ENCODE measurements at regions not wholly inside any gene's neighbourhood (a gene's known extent, or its start where the extent isn't known, plus 50 kb on each side); places are given as distances from the start of the nearest gene placed in this dataset.

- Histone ChIP-seq H3K9me3 (ENCODE audit: low read length) (no peaks in the 10 kb centered on the region), H4K20me1 (ENCODE audit: insufficient read depth, low read length) (no peaks in the 10 kb centered on the region), H3K79me2 (ENCODE audit: insufficient read depth, low read depth, low read length) (no peaks in the 10 kb centered on the region), H2AFZ (ENCODE audit: low read length) (no peak overlapping the region), H3K4me1 (ENCODE audit: insufficient read depth, low read length, poor library complexity, severe bottlenecking) (no peaks in the 10 kb centered on the region), H3K4me3 (ENCODE audit: low read depth, low read length, poor library complexity, severe bottlenecking) (no peak overlapping the region), H3K9me2 (ENCODE audit: insufficient read depth, low read length) (no peaks in the 10 kb centered on the region; the same call in 1 of the 2 replicates), H3K36me3 (ENCODE audit: insufficient read depth, low read length) (no peaks in the 10 kb centered on the region), H3K27ac (ENCODE audit: low read depth, low read length, poor library complexity, severe bottlenecking) (no peak overlapping the region), H3K4me2 (ENCODE audit: low read length) (no peak overlapping the region)
- CTCF ChIA-PET (ENCODE audit: unreplicated experiment) = no interaction called here
- POLR2A ChIA-PET = no interaction called here
- no TSS peak for BruUV-seq (replicated peaks)
- TF ChIP-seq EZH2phosphoT487 (IDR thresholded peaks at IDR 0.05; ENCODE audit: borderline replicate concordance, low read depth, low read length) (no peak), CTCF (conservative IDR thresholded peaks at IDR 0.05; ENCODE audit: low read length) (no peak)
- DNase-seq (ENCODE audit: low spot score) = no peak
- intact Hi-C loops (cut with micrococcal nuclease; ENCODE audit: unreplicated experiment) = no loop called here
These were observed 588.0 kb downstream of the SQOR start for GRCh38 chr15:46222826-46223225.

- no peak for TF ChIP-seq CTCF (conservative IDR thresholded peaks at IDR 0.05; ENCODE audit: low read length)
- no peak for TF ChIP-seq EZH2phosphoT487 (IDR thresholded peaks at IDR 0.05; ENCODE audit: borderline replicate concordance, low read depth, low read length)
- CTCF ChIA-PET (ENCODE audit: unreplicated experiment) = no interaction called here
- Histone ChIP-seq H3K4me1 (ENCODE audit: insufficient read depth, low read length, poor library complexity, severe bottlenecking) (no peaks in the 10 kb centered on the region), H3K9me3 (ENCODE audit: low read length) (no peaks in the 10 kb centered on the region), H3K4me2 (ENCODE audit: low read length) (no peak overlapping the region), H3K27ac (ENCODE audit: low read depth, low read length, poor library complexity, severe bottlenecking) (no peak overlapping the region), H3K4me3 (ENCODE audit: low read depth, low read length, poor library complexity, severe bottlenecking) (no peak overlapping the region), H3K36me3 (ENCODE audit: insufficient read depth, low read length) (no peaks in the 10 kb centered on the region), H4K20me1 (ENCODE audit: insufficient read depth, low read length) (no peaks in the 10 kb centered on the region), H3K9me2 (ENCODE audit: insufficient read depth, low read length) (no peaks in the 10 kb centered on the region), H3K79me2 (ENCODE audit: insufficient read depth, low read depth, low read length) (no peaks in the 10 kb centered on the region), H2AFZ (ENCODE audit: low read length) (no peak overlapping the region)
- intact Hi-C loops (cut with micrococcal nuclease; ENCODE audit: unreplicated experiment) = no loop called here
- BruUV-seq (replicated peaks) = no TSS peak
- POLR2A ChIA-PET = no interaction called here
- DNase-seq (ENCODE audit: low spot score) = no peak
These were observed 594.4 kb downstream of the SQOR start for GRCh38 chr15:46229263-46229662.

- intact Hi-C loops (cut with micrococcal nuclease; ENCODE audit: unreplicated experiment) = no loop called here
- POLR2A ChIA-PET = no interaction called here
- no TSS peak for BruUV-seq (replicated peaks)
- Histone ChIP-seq H3K4me2 (ENCODE audit: low read length) (no peak overlapping the region), H2AFZ (ENCODE audit: low read length) (no peak overlapping the region), H3K9me3 (ENCODE audit: low read length) (no peaks in the 10 kb centered on the region), H3K4me3 (ENCODE audit: low read depth, low read length, poor library complexity, severe bottlenecking) (no peak overlapping the region), H3K27ac (ENCODE audit: low read depth, low read length, poor library complexity, severe bottlenecking) (no peak overlapping the region), H3K9me2 (ENCODE audit: insufficient read depth, low read length) (no peaks in the 10 kb centered on the region), H3K79me2 (ENCODE audit: insufficient read depth, low read depth, low read length) (no peaks in the 10 kb centered on the region), H3K36me3 (ENCODE audit: insufficient read depth, low read length) (no peaks in the 10 kb centered on the region), H3K4me1 (ENCODE audit: insufficient read depth, low read length, poor library complexity, severe bottlenecking) (no peaks in the 10 kb centered on the region), H4K20me1 (ENCODE audit: insufficient read depth, low read length) (no peaks in the 10 kb centered on the region)
- TF ChIP-seq EZH2phosphoT487 (IDR thresholded peaks at IDR 0.05; ENCODE audit: borderline replicate concordance, low read depth, low read length) (no peak), CTCF (conservative IDR thresholded peaks at IDR 0.05; ENCODE audit: low read length) (no peak)
- no peak for DNase-seq (ENCODE audit: low spot score)
- CTCF ChIA-PET (ENCODE audit: unreplicated experiment) = no interaction called here
These were observed 597.0 kb downstream of the SQOR start for GRCh38 chr15:46231786-46232185.

Data from OCI-LY7 (cell line).